ENCODE measurements at regions not wholly inside any gene's neighbourhood (a gene's known extent, or its start where the extent isn't known, plus 50 kb on each side); places are given as distances from the start of the nearest gene placed in this dataset.
"Not testable (repeated sequence)": the region's sequence is repeated elsewhere in the genome, so short reads cannot be mapped to it uniquely, and the experiment has no call there.

DNA sequence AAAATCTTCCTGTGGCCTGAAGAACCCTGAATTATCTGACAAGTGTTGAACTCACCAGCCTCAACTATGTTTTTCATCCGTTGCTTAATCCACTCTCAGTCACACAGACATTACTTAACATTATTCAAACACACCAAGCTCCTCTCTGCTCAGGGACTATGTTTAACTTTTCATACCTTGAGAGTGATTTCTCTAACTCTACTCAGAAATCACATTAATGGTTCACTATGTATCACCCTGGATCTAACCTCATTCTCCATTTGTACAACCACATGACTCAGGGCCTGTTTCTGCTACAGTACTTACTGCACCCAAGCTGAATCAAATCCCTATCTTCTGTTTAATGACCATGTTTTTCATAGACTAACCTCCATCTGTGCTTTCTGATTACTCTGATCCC, 553.7 kb upstream of the PRR20A start:
- Histone ChIP-seq H3K79me2 (ENCODE audit: low read length) (no peaks in the 10 kb centered on the region), H3K27ac (ENCODE audit: low read length) (no peak overlapping the region), H3K4me1 (ENCODE audit: insufficient read depth, low read length) (no peaks in the 10 kb centered on the region), H3F3A (ENCODE audit: low read length, unreplicated experiment) (no peaks in the 10 kb centered on the region), H4K20me1 (ENCODE audit: low read length) (no peaks in the 10 kb centered on the region), H3K36me3 (ENCODE audit: low read depth, low read length) (no peaks in the 10 kb centered on the region), H2AFZ (ENCODE audit: low read length) (no peak overlapping the region), H3K9me3 (ENCODE audit: low read length) (no peaks in the 10 kb centered on the region), H3K4me3 (ENCODE audit: low read length) (no peak overlapping the region), H3K9ac (ENCODE audit: low read length) (no peak overlapping the region), H3K27me3 (ENCODE audit: low read length) (no peaks in the 10 kb centered on the region), H3K9me2 (replicated peaks; ENCODE audit: low read length) (no peaks in the 10 kb centered on the region), H3K4me2 (ENCODE audit: low read length) (no peak overlapping the region)
- ChIA-PET CTCF (no interaction called here), POLR2A (ENCODE audit: unreplicated experiment) (no interaction called here)
- TF ChIP-seq EZH2 (IDR thresholded peaks at IDR 0.05; ENCODE audit: low read length, unreplicated experiment), result no peak
- no peak for TF ChIP-seq EZH2phosphoT487 (IDR thresholded peaks at IDR 0.05; ENCODE audit: borderline replicate concordance, low read length)
- TF ChIP-seq, protein P1, sequence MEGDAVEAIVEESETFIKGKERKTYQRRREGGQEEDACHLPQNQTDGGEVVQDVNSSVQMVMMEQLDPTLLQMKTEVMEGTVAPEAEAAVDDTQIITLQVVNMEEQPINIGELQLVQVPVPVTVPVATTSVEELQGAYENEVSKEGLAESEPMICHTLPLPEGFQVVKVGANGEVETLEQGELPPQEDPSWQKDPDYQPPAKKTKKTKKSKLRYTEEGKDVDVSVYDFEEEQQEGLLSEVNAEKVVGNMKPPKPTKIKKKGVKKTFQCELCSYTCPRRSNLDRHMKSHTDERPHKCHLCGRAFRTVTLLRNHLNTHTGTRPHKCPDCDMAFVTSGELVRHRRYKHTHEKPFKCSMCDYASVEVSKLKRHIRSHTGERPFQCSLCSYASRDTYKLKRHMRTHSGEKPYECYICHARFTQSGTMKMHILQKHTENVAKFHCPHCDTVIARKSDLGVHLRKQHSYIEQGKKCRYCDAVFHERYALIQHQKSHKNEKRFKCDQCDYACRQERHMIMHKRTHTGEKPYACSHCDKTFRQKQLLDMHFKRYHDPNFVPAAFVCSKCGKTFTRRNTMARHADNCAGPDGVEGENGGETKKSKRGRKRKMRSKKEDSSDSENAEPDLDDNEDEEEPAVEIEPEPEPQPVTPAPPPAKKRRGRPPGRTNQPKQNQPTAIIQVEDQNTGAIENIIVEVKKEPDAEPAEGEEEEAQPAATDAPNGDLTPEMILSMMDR (conservative IDR thresholded peaks at IDR 0.05; ENCODE audit: low read depth, low read length), result no peak
- ATAC-seq (no peak), DNase-seq (no peak)
- no TSS peak for BruUV-seq (replicated peaks)
- intact Hi-C loops (cut with micrococcal nuclease), result no loop called here

DNA sequence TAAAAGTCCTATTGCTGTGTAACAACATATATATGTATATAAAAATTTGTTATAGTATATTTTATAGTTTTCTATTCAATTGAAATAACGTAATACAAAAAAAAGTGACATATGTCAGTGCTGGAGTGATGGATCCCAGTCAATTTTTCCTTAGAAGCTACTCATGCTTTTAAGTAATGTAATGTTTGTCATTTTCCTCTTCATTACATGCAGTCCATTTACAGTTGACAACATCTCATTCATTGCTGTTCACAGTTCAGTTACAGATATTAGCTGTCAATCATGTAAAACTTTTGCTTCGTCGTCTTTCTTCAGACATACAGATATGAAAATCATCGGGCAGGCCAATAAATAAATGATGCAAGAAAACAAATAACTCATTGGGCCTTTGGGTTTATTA, 525.1 kb upstream of the PRR20A start:
- no peaks in the 10 kb centered on the region for H3K27me3 ChIP-seq (ENCODE audit: low read length)
- TF ChIP-seq EZH2phosphoT487 (IDR thresholded peaks at IDR 0.05; ENCODE audit: borderline replicate concordance, low read length) (no peak), EZH2 (IDR thresholded peaks at IDR 0.05; ENCODE audit: low read length, unreplicated experiment) (no peak)
- TF ChIP-seq, protein P1 (conservative IDR thresholded peaks at IDR 0.05; ENCODE audit: low read depth, low read length), result no peak

DNA sequence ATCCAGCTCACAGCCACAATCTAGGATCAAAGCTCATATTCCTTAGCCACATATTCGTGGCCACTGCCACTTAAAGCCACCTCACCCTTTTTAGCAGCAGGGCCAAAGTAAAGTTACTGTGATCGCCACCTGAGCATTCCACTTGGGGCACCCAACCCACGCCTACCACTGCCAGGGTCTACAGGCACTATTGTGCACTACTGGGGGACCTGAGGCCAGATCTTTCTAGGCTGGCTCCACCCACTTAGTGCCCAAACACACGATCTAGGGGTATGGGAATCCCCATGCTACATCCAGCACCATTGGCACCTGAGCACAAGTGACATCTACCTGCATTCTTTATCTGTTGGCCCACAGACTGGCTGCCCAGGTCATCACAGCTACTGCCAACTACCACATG, 517.9 kb upstream of the PRR20A start:
- no peak overlapping the region for H3K27ac ChIP-seq (ENCODE audit: low read length)
- H3K9me3 ChIP-seq (ENCODE audit: low read length), result no peaks in the 10 kb centered on the region
- ATAC-seq (no peak), DNase-seq (no peak)
- no peak overlapping the region for H3K4me3 ChIP-seq (ENCODE audit: low read length)
- ChIA-PET POLR2A (ENCODE audit: unreplicated experiment) (no interaction called here), CTCF (no interaction called here)
- no peaks in the 10 kb centered on the region for H4K20me1 ChIP-seq (ENCODE audit: low read length)
- no peak overlapping the region for H2AFZ ChIP-seq (ENCODE audit: low read length)
- no peaks in the 10 kb centered on the region for H3F3A ChIP-seq (ENCODE audit: low read length, unreplicated experiment)
- H3K9ac ChIP-seq (ENCODE audit: low read length), result no peak overlapping the region
- H3K27me3 ChIP-seq (ENCODE audit: low read length), result no peaks in the 10 kb centered on the region
- BruUV-seq (replicated peaks), result no TSS peak
- H3K79me2 ChIP-seq (ENCODE audit: low read length), result no peaks in the 10 kb centered on the region
- no peaks in the 10 kb centered on the region for H3K4me1 ChIP-seq (ENCODE audit: insufficient read depth, low read length)
- intact Hi-C loops (cut with micrococcal nuclease), result no loop called here
- no peak overlapping the region for H3K4me2 ChIP-seq (ENCODE audit: low read length)
- TF ChIP-seq EZH2 (IDR thresholded peaks at IDR 0.05; ENCODE audit: low read length, unreplicated experiment) (no peak), EZH2phosphoT487 (IDR thresholded peaks at IDR 0.05; ENCODE audit: borderline replicate concordance, low read length) (no peak)
- TF ChIP-seq, protein P1 (conservative IDR thresholded peaks at IDR 0.05; ENCODE audit: low read depth, low read length), result no peak
- H3K9me2 ChIP-seq (replicated peaks; ENCODE audit: low read length), result no peaks in the 10 kb centered on the region
- H3K36me3 ChIP-seq (ENCODE audit: low read depth, low read length), result no peaks in the 10 kb centered on the region

More for the DNA sequence above, 525.1 kb upstream of the PRR20A start:
- Histone ChIP-seq H3K9me3 (ENCODE audit: low read length) (no peaks in the 10 kb centered on the region), H3K79me2 (ENCODE audit: low read length) (no peaks in the 10 kb centered on the region), H3K27ac (ENCODE audit: low read length) (no peak overlapping the region), H3K9me2 (replicated peaks; ENCODE audit: low read length) (no peaks in the 10 kb centered on the region), H4K20me1 (ENCODE audit: low read length) (no peaks in the 10 kb centered on the region), H3K36me3 (ENCODE audit: low read depth, low read length) (no peaks in the 10 kb centered on the region), H3K4me3 (ENCODE audit: low read length) (no peak overlapping the region), H3K4me2 (ENCODE audit: low read length) (no peak overlapping the region), H2AFZ (ENCODE audit: low read length) (no peak overlapping the region), H3F3A (ENCODE audit: low read length, unreplicated experiment) (no peaks in the 10 kb centered on the region), H3K4me1 (ENCODE audit: insufficient read depth, low read length) (no peaks in the 10 kb centered on the region), H3K9ac (ENCODE audit: low read length) (no peak overlapping the region)
- no peak for ATAC-seq
- no peak for DNase-seq
- intact Hi-C loops (cut with micrococcal nuclease), result no loop called here
- BruUV-seq (replicated peaks), result no TSS peak
- ChIA-PET CTCF (no interaction called here), POLR2A (ENCODE audit: unreplicated experiment) (no interaction called here)

DNA sequence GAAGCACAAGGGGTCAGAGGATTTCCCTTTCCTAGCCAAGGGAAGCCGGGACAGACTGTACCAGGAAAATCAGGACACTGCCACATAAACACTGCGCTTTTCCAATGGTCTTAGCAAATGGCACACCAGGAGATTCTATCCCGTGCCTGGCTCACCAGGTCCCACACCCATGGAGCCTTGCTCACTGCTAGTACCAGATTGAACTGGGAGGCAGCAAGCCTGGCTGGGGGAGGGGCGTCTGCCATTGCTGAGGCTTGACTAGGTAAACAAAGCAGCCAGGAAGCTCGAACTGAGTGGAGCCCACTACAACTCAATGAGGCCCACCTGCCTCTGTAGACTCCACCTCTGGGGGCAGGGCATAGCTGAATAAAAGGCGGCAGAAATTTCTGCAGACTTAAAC, 511.8 kb upstream of the PRR20A start:
- H3K9me3 ChIP-seq (ENCODE audit: low read length); H3K4me1 ChIP-seq (ENCODE audit: insufficient read depth, low read length); H3K4me2 ChIP-seq (ENCODE audit: low read length); BruUV-seq (replicated peaks); H3K9ac ChIP-seq (ENCODE audit: low read length); CTCF ChIA-PET; POLR2A ChIA-PET (ENCODE audit: unreplicated experiment); DNase-seq; H3K27ac ChIP-seq (ENCODE audit: low read length); H2AFZ ChIP-seq (ENCODE audit: low read length); H3F3A ChIP-seq (ENCODE audit: low read length, unreplicated experiment); ATAC-seq; intact Hi-C loops (cut with micrococcal nuclease); H3K36me3 ChIP-seq (ENCODE audit: low read depth, low read length); H3K79me2 ChIP-seq (ENCODE audit: low read length); H3K27me3 ChIP-seq (ENCODE audit: low read length); H3K9me2 ChIP-seq (replicated peaks; ENCODE audit: low read length); H3K4me3 ChIP-seq (ENCODE audit: low read length); H4K20me1 ChIP-seq (ENCODE audit: low read length): not testable (repeated sequence)

DNA sequence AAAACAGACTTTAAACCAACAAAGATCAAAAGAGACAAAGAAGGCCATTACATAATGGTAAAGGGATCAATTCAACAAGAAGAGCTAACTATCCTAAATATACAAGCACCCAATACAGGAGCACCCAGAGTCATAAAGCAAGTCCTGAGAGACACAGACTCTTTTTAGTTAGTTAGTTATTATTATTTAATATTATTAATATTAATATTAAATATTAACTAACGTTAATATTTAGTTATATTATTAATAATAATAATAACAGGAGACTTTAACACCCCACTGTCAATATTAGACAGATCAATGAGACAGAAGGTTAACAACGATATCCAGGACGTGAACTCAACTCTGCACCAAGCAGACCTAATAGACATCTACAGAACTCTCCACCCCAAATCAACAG, 509.7 kb upstream of the PRR20A start:
- CTCF ChIA-PET; ATAC-seq; BruUV-seq (replicated peaks); POLR2A ChIA-PET (ENCODE audit: unreplicated experiment); H3K4me2 ChIP-seq (ENCODE audit: low read length); H3K27me3 ChIP-seq (ENCODE audit: low read length); H3K9me2 ChIP-seq (replicated peaks; ENCODE audit: low read length); H3K27ac ChIP-seq (ENCODE audit: low read length); H4K20me1 ChIP-seq (ENCODE audit: low read length); H3K36me3 ChIP-seq (ENCODE audit: low read depth, low read length); H3K4me1 ChIP-seq (ENCODE audit: insufficient read depth, low read length); intact Hi-C loops (cut with micrococcal nuclease); H3K9ac ChIP-seq (ENCODE audit: low read length); H3F3A ChIP-seq (ENCODE audit: low read length, unreplicated experiment); H3K79me2 ChIP-seq (ENCODE audit: low read length); H3K4me3 ChIP-seq (ENCODE audit: low read length); DNase-seq; H2AFZ ChIP-seq (ENCODE audit: low read length); H3K9me3 ChIP-seq (ENCODE audit: low read length): not testable (repeated sequence)

Measured in PC-3 (cell line).